RPMI8226 (cell line): ENCODE measurements at regions not wholly inside any gene's neighbourhood (a gene's known extent, or its start where the extent isn't known, plus 50 kb on each side); places are given as distances from the start of the nearest gene placed in this dataset.
A peak's percentile ranks its signal among the peaks of the same experiment; 100 is the strongest.

ENCODE experiments used
- DNase-seq: peaks from one replicate; pipeline ENCODE4 v3.0.0-alpha.2; 2015

- DNase-seq = no peak
Measured at GRCh38 chr2:10985901-10986535, 74.3 kb downstream of the KCNF1 start.

GRCh38 chr2:10987439-10987838 lies 75.7 kb downstream of the KCNF1 start:
- no peak for DNase-seq

- DNase-seq = no peak
Measured at GRCh38 chr2:10987861-10988260, 76.1 kb downstream of the KCNF1 start.

- no peak for DNase-seq
Measured at GRCh38 chr2:10989151-10989550, 77.4 kb downstream of the KCNF1 start.

- DNase-seq = no peak
Measured at GRCh38 chr2:10989782-10990181, 78.0 kb downstream of the KCNF1 start.

GRCh38 chr2:10990561-10991111 lies 78.9 kb downstream of the KCNF1 start:
- DNase-seq = no peak

GRCh38 chr2:10992023-10992791 lies 80.5 kb downstream of the KCNF1 start:
- DNase-seq = no peak

- DNase-seq = peak; percentile 37
Measured at GRCh38 chr2:10993001-10993481, 81.3 kb downstream of the KCNF1 start.

GRCh38 chr2:10995366-10995970 lies 83.7 kb downstream of the KCNF1 start:
- no peak for DNase-seq

GRCh38 chr2:11004199-11004598 lies 92.5 kb downstream of the KCNF1 start:
- peak; percentile 15 for DNase-seq

- no peak for DNase-seq
Measured at GRCh38 chr2:11005032-11005431, 93.3 kb downstream of the KCNF1 start.

GRCh38 chr2:11006191-11006590 lies 94.5 kb downstream of the KCNF1 start:
- DNase-seq = no peak

GRCh38 chr2:11007331-11008264 lies 95.9 kb downstream of the KCNF1 start:
- DNase-seq = no peak

- no peak for DNase-seq
Measured at GRCh38 chr2:11008773-11009172, 97.0 kb downstream of the KCNF1 start.

- DNase-seq = no peak
Measured at GRCh38 chr2:11009176-11009575, 97.4 kb downstream of the KCNF1 start.

GRCh38 chr2:11009891-11010290 lies 98.2 kb downstream of the KCNF1 start:
- DNase-seq = no peak

GRCh38 chr2:11011359-11011758 lies 99.6 kb downstream of the KCNF1 start:
- DNase-seq = no peak

- DNase-seq = no peak
Measured at GRCh38 chr2:11012131-11012693, 100.5 kb downstream of the KCNF1 start.

GRCh38 chr2:11013196-11013595 lies 101.5 kb downstream of the KCNF1 start:
- no peak for DNase-seq

GRCh38 chr2:11014026-11014425 lies 102.3 kb downstream of the KCNF1 start:
- no peak for DNase-seq

GRCh38 chr2:11016735-11017388 lies 105.1 kb downstream of the KCNF1 start:
- DNase-seq = no peak

- no peak for DNase-seq
Measured at GRCh38 chr2:11017921-11018320, 106.2 kb downstream of the KCNF1 start.
